ENCODE measurements at regions not wholly inside any gene's neighbourhood (a gene's known extent, or its start where the extent isn't known, plus 50 kb on each side); places are given as distances from the start of the nearest gene placed in this dataset.

GRCh38 chr2:150887926-150888325 is 373.7 kb downstream of the RBM43 start:
- H4K91ac ChIP-seq (ENCODE audit: insufficient read length, low read depth, low read length), result no peak overlapping the region
- 0 out of 5 replicates have a peak, but pooled peaks cover 0 to 1% of the 10 kb centered on the region in 2 experiments for H3K9me3 Mint-ChIP-seq
- H3K23ac ChIP-seq (ENCODE audit: insufficient read length, low read depth, low read length), result no peak overlapping the region
- no peaks in the 10 kb centered on the region; a peak in 1 of 7 replicates for H3K36me3 Mint-ChIP-seq (ENCODE audit: insufficient read depth in 1 of 3, low read depth in 3 of 3)
- no peaks in the 10 kb centered on the region for H4K20me1 ChIP-seq (ENCODE audit: control insufficient read depth, insufficient read depth, insufficient read length)
- H2BK120ac ChIP-seq (ENCODE audit: low read depth, low read length, poor library complexity, severe bottlenecking), result no peak overlapping the region
- no peaks in the 10 kb centered on the region for H3K27me3 ChIP-seq (ENCODE audit: insufficient read depth, low read length)
- H3K9ac ChIP-seq (ENCODE audit: extremely low read depth, insufficient read length, low read length), result no peak overlapping the region
- no peak overlapping the region for H3T11ph ChIP-seq (ENCODE audit: low read length)
- no peak for DNase-seq
- no peaks in the 10 kb centered on the region for H3K27me3 Mint-ChIP-seq (ENCODE audit: low read depth)
- H3K4me1 ChIP-seq (ENCODE audit: insufficient read depth, low read length), result no peaks in the 10 kb centered on the region
- no peak overlapping the region for H3K4me2 ChIP-seq (ENCODE audit: insufficient read depth, insufficient read length, low read length)
- no peak overlapping the region for H4K5ac ChIP-seq (ENCODE audit: insufficient read length, low read depth, low read length)
- no peaks in the 10 kb centered on the region for H3K23me2 ChIP-seq (ENCODE audit: insufficient read length, low read depth, low read length, poor library complexity, severe bottlenecking)
- no peak overlapping the region for H3K56ac ChIP-seq (ENCODE audit: insufficient read length, low read depth, low read length)
- H3K79me2 ChIP-seq (ENCODE audit: insufficient read depth, low read length), result no peaks in the 10 kb centered on the region
- no peak overlapping the region for H4K8ac ChIP-seq (replicated peaks; ENCODE audit: insufficient read length, low read depth, low read length)
- no peak overlapping the region for H3K4ac ChIP-seq (ENCODE audit: low read depth, low read length)
- no peak overlapping the region for H2BK20ac ChIP-seq (ENCODE audit: low read depth, low read length, poor library complexity, severe bottlenecking)
- H3K14ac ChIP-seq (ENCODE audit: insufficient read depth, low read length), result no peak overlapping the region
- no peak overlapping the region for H3K27ac Mint-ChIP-seq
- H2AFZ ChIP-seq (ENCODE audit: low read length), result no peak overlapping the region
- no peak overlapping the region for H3K4me3 Mint-ChIP-seq
- H3K27ac ChIP-seq (ENCODE audit: insufficient read length, low read depth, low read length), result no peak overlapping the region
- no peaks in the 10 kb centered on the region for H3K4me1 Mint-ChIP-seq
- no peak overlapping the region for H2BK12ac ChIP-seq (ENCODE audit: insufficient read length, low read depth, low read length)
- H3K9me3 ChIP-seq (ENCODE audit: control insufficient read depth, low read depth, low read length), result no peaks in the 10 kb centered on the region
- no peak overlapping the region for H2AK5ac ChIP-seq (ENCODE audit: insufficient read length, low read length)
- H3K18ac ChIP-seq (ENCODE audit: insufficient read length, low read depth, low read length), result no peak overlapping the region
- no peak for TF ChIP-seq CTCF (conservative IDR thresholded peaks at IDR 0.05)
- WGBS (ENCODE audit: extremely low coverage, insufficient read length, low lambda C conversion rate), result no CpG with 5 or more reads among the region's 3 CpGs
- no peak overlapping the region for H2BK5ac ChIP-seq (ENCODE audit: insufficient read length, low read length)
- no peak overlapping the region for H2BK15ac ChIP-seq (ENCODE audit: low read depth, low read length)
- H3K79me1 ChIP-seq (ENCODE audit: insufficient read depth, low read depth, low read length, poor library complexity, severe bottlenecking), result no peaks in the 10 kb centered on the region

All from H9 (cell line).